Fibroblast of lung (primary cell): ENCODE measurements at regions not wholly inside any gene's neighbourhood (a gene's known extent, or its start where the extent isn't known, plus 50 kb on each side); places are given as distances from the start of the nearest gene placed in this dataset.

Experiments used
- DNase-seq, 2 donors: peaks; one replicate each; pipeline versions ENCODE4 v3.0.0 to v3.0.0-alpha.2; 2010; ENCODE audit warnings: low read depth in 2 of 2
- H2AFZ ChIP-seq: 2 replicates; pipeline ENCODE4 v1.5.1; 2012; ENCODE audit warnings: low read length, control low read depth, inconsistent platforms
- H3K27ac ChIP-seq: 2 replicates; pipeline ENCODE4 v1.5.1; 2011; ENCODE audit warnings: low read length, control low read depth; ENCODE audit not compliant: insufficient read depth
- H3K27me3 ChIP-seq: 2 replicates; pipeline ENCODE4 v1.5.1; 2011; ENCODE audit warnings: mild to moderate bottlenecking, low read length; ENCODE audit not compliant: control insufficient read depth, insufficient read depth
- H3K36me3 ChIP-seq: 2 replicates; pipeline ENCODE4 v1.5.1; 2011; ENCODE audit warnings: low read length; ENCODE audit not compliant: control insufficient read depth, insufficient read depth
- H3K4me1 ChIP-seq: 2 replicates; pipeline ENCODE4 v1.5.1; 2011; ENCODE audit warnings: low read length; ENCODE audit not compliant: control insufficient read depth, insufficient read depth; ENCODE audit errors: extremely low read depth
- H3K4me2 ChIP-seq: 2 replicates; pipeline ENCODE4 v1.5.1; 2011; ENCODE audit warnings: low read length, control low read depth; ENCODE audit not compliant: insufficient read depth; ENCODE audit errors: extremely low read depth
- H3K4me3 ChIP-seq, 4 experiments: fragments of 200-600 bp in 1 of 4; sonication (generic) in 1 of 4; replicated peaks in 1 of 4; 2 replicates each; pipeline ENCODE4 v1.5.1; 2011 to 2016; ENCODE audit warnings: low read length in 4 of 4, low read depth in 3 of 4, mild to moderate bottlenecking in 3 of 4, control low read depth in 2 of 4, inconsistent platforms in 1 of 4, mixed read lengths in 1 of 4; ENCODE audit not compliant: insufficient read depth in 1 of 4; ENCODE audit errors: control extremely low read depth in 1 of 4
- H3K79me2 ChIP-seq: 2 replicates; pipeline ENCODE4 v1.5.1; 2012; ENCODE audit warnings: mild to moderate bottlenecking, low read length, inconsistent platforms; ENCODE audit not compliant: control insufficient read depth, insufficient read depth
- H3K9ac ChIP-seq: 2 replicates; pipeline ENCODE4 v1.5.1; 2011; ENCODE audit warnings: mild to moderate bottlenecking, low read length, control low read depth; ENCODE audit not compliant: insufficient read depth
- H3K9me3 ChIP-seq: 2 replicates; pipeline ENCODE4 v1.5.1; 2012; ENCODE audit warnings: low read depth, low read length; ENCODE audit not compliant: control insufficient read depth, insufficient read depth
- H4K20me1 ChIP-seq: 2 replicates; pipeline ENCODE4 v1.5.1; 2011; ENCODE audit warnings: low read length; ENCODE audit not compliant: control insufficient read depth, insufficient read depth; ENCODE audit errors: extremely low read depth
- EZH2 ChIP-seq: IDR thresholded peaks from 2 replicates; pipeline ENCODE4 v1.5.1; 2012; ENCODE audit warnings: low read length, control low read depth, mild to moderate bottlenecking; ENCODE audit errors: missing control alignments
- TF ChIP-seq, protein P1 (sequence below), 2 donors: IDR thresholded peaks in 1 of 2; conservative IDR thresholded peaks in 1 of 2; 1 replicate in 1 of 2; 2 replicates in 1 of 2; pipeline ENCODE4 v1.5.1; 2011 to 2012; ENCODE audit warnings: low read length in 2 of 2, control low read depth in 1 of 2, inconsistent platforms in 1 of 2, low read depth in 1 of 2, mild to moderate bottlenecking in 1 of 2

DNA sequence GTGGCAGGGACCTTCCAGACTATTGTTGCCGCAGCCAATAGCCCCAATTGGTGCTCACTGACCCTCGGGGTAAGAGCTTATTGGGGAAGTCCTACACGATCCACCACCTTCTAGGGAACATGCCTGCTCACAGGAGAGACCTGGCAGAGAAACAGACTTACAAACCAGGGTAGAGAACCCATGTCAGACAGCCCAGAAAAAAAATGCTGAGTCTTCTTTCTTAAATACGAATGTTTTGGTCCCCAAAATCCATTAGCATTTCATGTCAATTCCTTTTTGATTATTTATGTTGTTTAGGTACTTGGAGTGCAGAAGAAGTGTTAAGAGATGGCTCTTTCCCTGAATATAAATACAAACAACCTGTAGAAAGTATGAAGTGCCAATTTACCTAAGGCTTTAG is 84.9 kb upstream of the PDE10A start:
- Histone ChIP-seq H2AFZ (no peak overlapping the region), H4K20me1 (no peaks in the 10 kb centered on the region), H3K79me2 (no peaks in the 10 kb centered on the region), H3K4me1 (no peaks in the 10 kb centered on the region), H3K4me3 (no peak overlapping the region), H3K27ac (no peak overlapping the region), H3K27me3 (no peaks in the 10 kb centered on the region), H3K9me3 (peaks cover 2% of the 10 kb centered on the region), H3K9ac (no peak overlapping the region), H3K4me2 (no peak overlapping the region), H3K36me3 (no peaks in the 10 kb centered on the region)
- no peak for DNase-seq
- no peak for TF ChIP-seq EZH2
- TF ChIP-seq, protein P1, sequence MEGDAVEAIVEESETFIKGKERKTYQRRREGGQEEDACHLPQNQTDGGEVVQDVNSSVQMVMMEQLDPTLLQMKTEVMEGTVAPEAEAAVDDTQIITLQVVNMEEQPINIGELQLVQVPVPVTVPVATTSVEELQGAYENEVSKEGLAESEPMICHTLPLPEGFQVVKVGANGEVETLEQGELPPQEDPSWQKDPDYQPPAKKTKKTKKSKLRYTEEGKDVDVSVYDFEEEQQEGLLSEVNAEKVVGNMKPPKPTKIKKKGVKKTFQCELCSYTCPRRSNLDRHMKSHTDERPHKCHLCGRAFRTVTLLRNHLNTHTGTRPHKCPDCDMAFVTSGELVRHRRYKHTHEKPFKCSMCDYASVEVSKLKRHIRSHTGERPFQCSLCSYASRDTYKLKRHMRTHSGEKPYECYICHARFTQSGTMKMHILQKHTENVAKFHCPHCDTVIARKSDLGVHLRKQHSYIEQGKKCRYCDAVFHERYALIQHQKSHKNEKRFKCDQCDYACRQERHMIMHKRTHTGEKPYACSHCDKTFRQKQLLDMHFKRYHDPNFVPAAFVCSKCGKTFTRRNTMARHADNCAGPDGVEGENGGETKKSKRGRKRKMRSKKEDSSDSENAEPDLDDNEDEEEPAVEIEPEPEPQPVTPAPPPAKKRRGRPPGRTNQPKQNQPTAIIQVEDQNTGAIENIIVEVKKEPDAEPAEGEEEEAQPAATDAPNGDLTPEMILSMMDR (conservative IDR thresholded peaks at IDR 0.05 in 1 of 2, IDR thresholded peaks at IDR 0.05 in 1 of 2; ENCODE audit: low read depth in 1 of 2, low read length in 2 of 2): no peak

GRCh38 chr6:165746331-165746730 is 83.3 kb upstream of the PDE10A start:
- Histone ChIP-seq H2AFZ (no peak overlapping the region), H3K4me3 (no peak overlapping the region), H3K27ac (no peak overlapping the region), H3K4me1 (no peaks in the 10 kb centered on the region), H3K9ac (no peak overlapping the region), H3K36me3 (no peaks in the 10 kb centered on the region), H3K27me3 (no peaks in the 10 kb centered on the region), H4K20me1 (no peaks in the 10 kb centered on the region), H3K9me3 (peaks cover 2% of the 10 kb centered on the region), H3K79me2 (no peaks in the 10 kb centered on the region), H3K4me2 (no peak overlapping the region)
- no peak for DNase-seq
- TF ChIP-seq EZH2: no peak
- TF ChIP-seq, protein P1 (conservative IDR thresholded peaks at IDR 0.05 in 1 of 2, IDR thresholded peaks at IDR 0.05 in 1 of 2; ENCODE audit: low read depth in 1 of 2, low read length in 2 of 2): no peak

DNA sequence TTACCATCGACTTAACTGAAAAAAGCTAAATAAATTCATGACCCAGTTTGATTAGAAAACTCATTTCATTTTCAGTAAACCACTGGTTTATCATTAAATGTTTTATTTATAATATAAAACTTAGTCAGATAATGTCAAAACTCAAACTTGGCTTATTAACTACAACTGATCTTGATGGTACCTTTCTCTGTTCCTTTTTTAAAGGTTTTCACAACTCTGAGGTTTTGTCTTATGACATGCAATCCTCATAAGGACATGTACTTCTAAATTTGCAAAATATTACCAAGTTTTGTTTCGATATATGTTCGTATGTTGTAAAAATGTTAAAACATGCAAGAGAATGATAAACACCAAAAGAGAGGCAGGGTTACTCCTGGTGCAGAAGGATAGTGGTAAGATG is 82.5 kb upstream of the PDE10A start:
- Histone ChIP-seq H4K20me1 (no peaks in the 10 kb centered on the region), H3K27me3 (no peaks in the 10 kb centered on the region), H3K79me2 (no peaks in the 10 kb centered on the region), H2AFZ (no peak overlapping the region), H3K9me3 (peaks cover 2% of the 10 kb centered on the region), H3K9ac (no peak overlapping the region), H3K4me3 (no peak overlapping the region), H3K4me1 (no peaks in the 10 kb centered on the region), H3K36me3 (no peaks in the 10 kb centered on the region), H3K4me2 (no peak overlapping the region), H3K27ac (no peak overlapping the region)
- TF ChIP-seq, protein P1 (conservative IDR thresholded peaks at IDR 0.05 in 1 of 2, IDR thresholded peaks at IDR 0.05 in 1 of 2; ENCODE audit: low read depth in 1 of 2, low read length in 2 of 2): no peak
- no peak for TF ChIP-seq EZH2
- DNase-seq: no peak
